HG03520 (cell line): ENCODE measurements at regions not wholly inside any gene's neighbourhood (a gene's known extent, or its start where the extent isn't known, plus 50 kb on each side); places are given as distances from the start of the nearest gene placed in this dataset.
"Not testable (repeated sequence)": the region's sequence is repeated elsewhere in the genome, so short reads cannot be mapped to it uniquely, and the experiment has no call there.

ENCODE experiments used
- ATAC-seq: cut with Tn5 transposase; IDR thresholded peaks from one replicate; pipeline ENCODE4 v1.9.1; 2021; ENCODE audit warnings: mild to moderate bottlenecking, moderate library complexity; ENCODE audit not compliant: unreplicated experiment

DNA sequence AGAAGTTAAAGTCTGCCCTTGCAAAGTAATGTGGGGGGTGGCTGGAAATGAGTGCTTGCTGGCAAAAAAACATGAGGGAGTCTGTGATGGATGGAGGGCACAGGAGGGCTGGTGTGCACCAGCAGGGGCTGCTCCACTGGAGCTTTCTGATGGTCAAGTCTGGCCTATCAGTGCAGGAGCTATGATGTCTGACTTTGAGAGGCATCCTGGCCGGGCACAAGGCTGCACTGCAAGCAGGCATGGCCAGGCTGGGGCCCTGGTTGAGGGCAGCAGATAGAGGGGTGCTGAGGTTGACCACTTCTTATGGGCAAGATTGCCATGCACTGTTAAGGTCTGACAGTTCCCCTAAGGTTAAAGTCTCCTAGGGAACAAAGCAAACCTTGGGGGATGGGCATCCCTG is 1140.2 kb downstream of the FAM133A start:
- ATAC-seq = no peak

DNA sequence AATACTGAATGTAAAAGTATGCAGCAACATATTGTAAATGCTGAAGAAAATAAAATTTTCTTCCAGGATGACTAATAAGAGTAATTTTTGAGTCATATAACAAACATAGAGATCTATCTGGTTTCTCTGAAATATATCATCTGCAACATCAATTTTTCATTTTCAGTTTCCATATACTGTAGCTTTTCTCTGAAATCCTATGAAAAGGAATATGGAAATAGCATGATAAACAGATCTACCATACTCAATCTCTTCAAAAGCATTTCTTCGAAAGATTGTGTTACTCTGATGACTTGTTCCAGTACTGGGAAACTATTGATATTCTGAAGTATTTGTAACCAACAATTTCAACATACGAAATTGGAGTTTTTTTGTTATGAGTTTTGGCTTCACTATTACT is 1156.7 kb downstream of the FAM133A start:
- ATAC-seq = peak; percentile 53

DNA sequence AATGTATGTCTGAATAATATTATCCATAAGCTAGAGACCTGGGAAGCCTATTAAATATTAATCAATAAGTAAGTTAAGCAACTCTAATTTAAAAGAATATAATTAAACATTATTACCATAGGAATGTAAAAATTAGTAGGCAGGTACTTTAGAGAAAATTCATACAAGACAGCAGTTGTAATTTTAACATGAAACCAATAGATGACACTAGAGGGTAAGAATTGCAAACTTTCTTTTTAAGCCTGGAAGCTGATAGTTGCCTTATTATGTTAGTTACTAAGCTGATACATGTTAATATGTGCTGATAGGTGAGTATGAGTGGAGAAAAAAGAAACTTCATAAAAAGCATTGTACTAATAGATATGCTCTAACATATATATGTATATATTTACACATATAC is 1157.4 kb downstream of the FAM133A start:
- no peak for ATAC-seq

DNA sequence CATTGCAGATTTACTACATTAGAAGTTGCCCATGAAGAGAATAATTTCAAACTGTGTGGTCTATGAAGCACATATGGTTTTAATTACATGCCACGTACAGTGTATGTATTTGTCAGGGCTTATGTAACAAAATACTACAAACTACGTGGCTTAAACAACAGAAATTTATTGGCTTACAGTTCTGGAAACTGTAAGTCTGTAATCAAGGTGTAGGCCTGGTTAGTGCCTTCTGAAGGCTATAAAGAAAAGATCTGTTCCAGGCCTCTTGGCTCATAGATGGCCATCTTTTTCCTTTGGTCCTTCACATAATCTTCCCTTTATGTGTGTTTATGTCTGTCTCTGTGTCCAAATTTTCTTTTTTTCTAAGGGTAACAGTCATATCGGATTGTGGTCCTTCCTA is 1160.2 kb downstream of the FAM133A start:
- ATAC-seq = no peak

DNA sequence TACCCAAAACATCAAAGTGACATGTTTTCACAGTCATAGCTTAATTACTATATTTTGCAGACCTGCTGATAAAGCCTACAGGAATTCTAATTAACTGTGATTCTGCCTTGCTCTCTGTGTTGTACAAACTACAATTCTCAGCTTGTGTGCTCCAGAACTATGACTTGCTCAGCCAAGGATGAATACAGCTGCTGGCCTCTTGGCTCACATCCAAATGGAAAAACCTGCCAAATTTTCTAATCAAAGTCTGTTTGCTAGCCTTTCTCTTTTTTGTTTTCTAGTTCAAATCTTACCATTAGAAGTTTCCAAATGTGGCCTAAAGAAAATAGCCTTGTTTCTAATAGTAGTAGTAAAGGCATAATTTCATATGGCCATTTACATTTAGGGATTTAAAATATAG is 1176.8 kb downstream of the FAM133A start:
- ATAC-seq = no peak

DNA sequence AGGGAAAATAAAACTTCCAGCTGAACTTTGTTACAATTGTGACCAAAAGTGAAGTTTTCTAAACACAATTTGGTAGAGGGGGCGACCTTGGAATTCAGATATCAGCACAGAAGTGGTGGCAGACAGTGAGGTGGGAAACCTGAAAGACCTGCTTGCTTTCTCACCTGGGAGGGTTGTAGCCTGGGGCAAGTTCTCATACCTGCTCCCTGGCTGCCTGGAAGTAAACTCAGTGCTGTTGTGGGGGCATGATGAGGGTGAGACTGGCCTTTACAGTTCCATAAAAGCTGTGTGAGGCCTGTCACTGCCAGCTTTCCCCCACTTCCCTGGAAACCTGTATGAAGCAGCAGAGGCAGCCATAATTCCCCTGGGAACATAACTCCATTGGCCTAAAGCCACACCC is 1180.2 kb downstream of the FAM133A start:
- ATAC-seq = no peak

DNA sequence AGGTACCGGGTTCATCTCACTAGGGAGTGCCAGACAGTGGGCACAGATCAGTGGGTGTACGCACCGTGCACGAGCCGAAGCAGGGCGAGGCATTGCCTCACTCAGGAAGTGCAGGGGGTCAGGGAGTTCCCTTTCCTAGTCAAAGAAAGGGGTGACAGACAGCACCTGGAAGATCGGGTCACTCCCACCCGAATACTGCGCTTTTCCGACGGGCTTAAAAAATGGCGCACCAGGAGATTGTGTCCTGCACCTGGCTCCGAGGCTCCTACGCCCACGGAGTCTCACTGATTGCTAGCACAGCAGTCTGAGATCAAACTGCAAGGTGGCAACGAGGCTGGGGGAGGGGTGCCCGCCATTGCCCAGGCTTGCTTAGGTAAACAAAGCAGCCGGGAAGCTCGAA is 1188.5 kb downstream of the FAM133A start:
- not testable (repeated sequence) for ATAC-seq

DNA sequence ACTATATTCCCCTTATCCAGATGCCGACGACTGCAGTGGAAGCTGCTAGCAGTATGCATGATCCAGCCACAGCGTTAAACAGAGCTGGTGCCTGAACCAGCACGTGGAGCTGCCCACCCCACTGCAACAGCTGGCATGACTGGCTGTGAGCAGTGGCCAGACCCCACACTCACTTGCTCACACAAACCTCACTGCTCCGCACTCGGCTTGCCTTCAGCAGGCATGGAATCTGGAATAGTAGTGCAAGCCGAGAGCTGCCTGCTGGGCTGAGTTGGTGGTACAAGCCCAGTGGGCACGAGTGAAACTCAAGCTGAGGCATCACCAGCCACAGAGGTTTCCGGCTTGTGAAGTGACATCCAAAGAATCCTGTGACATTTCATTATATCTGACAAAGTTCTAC is 1197.6 kb downstream of the FAM133A start:
- no peak for ATAC-seq

DNA sequence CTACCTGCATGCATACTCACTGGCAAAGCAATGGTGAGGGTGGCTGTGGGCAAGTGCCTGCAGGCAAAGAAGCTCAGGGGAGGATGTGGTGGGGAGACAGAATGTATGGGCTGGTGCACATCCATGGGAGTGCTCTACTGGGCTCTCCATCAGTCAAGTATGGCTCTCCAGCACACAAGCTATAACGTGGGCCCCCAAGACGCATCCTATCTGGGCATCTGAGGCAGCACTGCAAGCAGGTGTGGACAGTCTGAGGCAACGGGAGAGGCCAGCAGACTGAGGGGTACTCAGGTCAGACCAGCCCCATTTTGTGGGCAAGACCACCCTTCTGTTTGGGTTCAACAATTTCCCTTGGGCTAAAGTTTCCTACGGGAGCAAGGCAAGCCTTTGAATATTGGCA is 1227.8 kb downstream of the FAM133A start:
- ATAC-seq = no peak

DNA sequence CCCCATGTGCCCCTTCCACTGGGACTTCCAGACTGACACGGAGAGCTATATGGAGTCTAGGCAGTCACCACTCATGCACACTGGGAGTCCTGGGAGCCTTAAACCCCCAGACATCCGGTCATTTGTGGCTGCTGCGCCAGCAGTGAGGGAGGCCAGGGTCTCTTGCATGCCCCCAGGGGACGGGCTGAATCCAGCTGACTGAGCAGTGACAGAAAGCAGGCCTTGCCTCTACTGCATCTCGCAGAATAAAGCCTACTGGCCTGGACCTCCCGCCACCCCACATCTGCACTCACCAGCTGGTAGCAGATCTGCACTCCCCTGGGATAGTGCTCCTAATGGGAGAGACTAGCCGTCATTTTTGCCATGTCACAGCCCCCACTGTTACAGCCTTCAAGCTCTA is 1234.2 kb downstream of the FAM133A start:
- ATAC-seq = no peak

DNA sequence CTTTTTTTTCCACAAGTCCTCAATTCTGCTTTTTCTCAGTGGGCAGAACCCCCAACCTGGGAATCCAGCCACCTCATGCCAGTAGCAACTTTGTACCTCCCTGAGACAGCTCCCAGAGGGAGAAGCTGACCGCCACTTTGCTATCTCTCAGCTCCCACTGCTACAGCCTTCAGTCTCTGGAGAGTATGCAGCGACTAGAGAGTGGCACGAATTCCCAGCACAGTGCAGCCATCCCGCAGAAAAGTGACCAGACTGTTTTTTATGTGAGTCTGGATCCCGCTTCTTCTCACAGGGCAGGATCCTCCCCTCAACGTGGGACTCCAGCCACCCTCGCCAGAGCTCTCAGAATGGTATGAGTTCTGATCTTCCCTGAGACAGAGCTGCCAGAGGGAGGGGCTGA is 1234.6 kb downstream of the FAM133A start:
- no peak for ATAC-seq

DNA sequence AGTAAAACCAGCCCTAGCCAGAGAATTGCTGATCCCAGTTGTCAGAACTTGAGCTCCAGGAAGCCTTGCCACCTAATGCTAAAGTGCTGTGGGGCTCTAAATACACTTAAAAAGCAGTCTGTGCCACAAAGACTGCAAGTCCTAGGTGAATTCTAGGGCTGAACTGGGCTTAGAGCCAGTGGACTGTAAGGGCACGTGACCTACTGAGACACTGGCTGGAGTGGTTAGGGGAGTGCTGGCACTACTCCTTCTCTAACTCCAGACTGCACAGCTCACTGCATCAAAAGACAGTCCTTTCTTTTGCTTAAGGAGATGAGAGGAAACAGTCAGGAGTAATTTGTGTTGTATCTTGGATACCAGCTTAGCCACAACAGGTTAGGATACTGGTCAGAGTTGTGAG is 1240.2 kb downstream of the FAM133A start:
- ATAC-seq = no peak

DNA sequence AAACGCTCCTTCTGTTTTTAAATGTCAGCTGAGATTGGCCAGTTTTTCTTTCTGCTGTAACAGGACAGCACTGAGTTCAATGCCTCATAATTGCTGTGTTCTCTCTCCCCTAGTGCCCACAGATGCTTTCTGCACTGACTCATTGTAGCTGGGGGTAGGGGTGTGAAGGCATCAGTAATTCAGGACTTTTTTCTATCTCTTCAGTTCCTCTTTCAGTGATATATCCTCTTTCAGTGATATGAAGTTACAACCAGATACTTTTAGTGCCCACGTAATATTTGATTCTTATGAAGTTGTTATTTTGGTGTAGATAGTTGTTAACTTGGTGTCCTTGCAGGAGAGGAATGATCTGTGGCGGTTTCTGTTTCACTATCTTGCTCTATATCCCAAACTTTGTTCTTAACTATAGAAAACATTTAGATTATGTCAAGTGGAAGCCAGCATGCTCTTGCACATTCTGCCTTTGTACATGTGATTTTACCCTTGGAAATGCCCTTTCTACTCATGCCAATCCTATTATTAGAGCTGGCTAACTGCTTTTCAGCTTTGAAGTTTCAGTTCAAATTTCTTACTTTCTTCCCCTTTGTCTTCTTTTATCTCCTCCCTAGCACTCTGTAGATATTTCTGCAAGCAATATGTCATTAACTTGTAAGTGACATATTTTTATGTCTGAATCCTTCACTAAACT is 1258.4 kb downstream of the FAM133A start:
- no peak for ATAC-seq

DNA sequence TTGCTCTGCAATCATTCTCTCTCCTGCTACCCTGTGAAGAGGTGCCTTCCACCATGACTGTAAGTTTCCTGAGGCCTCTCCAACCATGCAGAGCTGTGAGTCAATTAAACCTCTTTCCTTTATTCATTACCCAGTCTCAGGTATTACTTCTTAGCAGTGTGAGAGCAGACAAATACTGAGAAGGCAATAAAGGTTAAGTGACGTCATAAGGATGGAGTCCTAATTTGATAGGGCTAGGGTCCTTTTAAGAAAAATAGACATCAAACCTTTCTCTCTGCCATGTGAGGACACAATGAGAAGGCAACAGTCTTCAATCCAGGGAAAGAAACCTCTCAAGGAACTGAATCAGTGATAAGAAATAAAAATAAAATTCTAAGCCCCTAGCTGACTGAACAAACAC is 1262.7 kb downstream of the FAM133A start:
- no peak for ATAC-seq

DNA sequence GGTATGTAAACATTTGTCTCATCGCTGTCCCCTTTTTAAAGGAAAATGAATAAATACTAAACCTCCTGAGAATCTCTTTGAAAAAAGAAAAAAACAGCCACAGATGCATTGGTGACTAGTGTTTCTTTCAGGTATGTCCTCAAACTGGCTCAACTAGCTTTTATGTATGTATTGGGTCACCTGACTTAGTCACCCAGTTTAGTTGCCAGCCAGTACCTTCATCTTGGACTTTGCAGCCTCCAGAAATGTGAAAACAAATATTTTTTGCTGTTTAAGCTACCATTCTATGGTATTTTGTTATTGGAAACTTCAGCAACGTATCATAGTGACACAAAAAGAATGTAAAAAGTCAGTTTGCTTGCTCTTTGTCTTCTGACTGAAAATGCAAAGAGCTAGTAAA is 1263.5 kb downstream of the FAM133A start:
- ATAC-seq = no peak

DNA sequence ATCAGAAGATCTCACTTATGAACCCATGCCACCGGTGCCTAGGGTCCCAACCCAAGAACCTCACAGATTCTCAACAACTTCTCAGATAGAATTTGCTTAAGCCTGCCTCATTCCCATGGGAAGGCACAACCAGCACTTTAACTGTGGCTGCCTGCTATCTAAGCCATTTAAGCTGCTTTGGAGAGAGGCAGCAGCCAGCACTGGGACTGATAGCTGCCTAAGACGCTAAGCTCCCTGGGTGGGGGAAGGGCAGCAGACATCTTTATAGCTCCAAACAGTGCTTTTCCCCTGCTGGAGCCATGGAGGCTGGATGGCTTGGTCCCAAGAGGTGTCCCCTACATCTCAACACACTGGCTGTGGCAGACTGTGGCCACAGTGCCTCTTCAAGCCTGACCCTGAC is 1268.6 kb downstream of the FAM133A start:
- ATAC-seq = no peak

DNA sequence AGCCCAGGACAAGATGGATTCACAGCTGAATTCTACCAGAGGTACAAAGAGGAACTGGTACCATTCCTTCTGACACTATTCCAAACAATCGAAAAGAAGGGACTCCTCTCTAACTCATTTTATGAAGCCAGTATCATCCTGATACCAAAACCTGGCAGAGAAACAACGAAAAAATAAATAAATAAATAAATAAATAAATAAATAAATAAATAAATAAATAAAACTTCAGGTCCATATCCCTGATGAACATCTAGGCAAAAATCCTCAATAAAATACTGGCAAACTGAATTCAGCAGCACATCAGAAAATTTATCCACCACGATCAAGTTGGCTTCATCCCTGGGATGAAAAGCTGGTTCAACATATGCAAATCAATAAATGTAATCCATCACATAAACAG is 1272.1 kb downstream of the FAM133A start:
- not testable (repeated sequence) for ATAC-seq

DNA sequence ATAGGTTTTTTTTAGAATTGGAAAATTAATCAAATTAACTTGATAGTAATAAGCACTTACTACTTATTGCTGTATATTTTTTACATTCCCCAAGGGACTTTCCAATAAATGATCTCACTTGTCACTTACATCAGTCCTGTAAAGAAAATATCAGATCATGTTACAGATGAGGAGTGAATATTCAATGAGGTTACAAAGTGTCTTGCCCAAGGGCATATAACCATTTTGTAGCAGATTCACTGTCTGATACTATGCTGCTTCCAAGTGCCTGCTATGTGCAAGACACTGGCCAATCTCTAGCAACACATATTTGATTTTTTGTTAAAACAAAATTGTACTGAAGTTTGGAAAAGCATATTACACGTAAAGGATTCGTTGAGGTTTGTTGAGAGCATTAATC is 1287.7 kb downstream of the FAM133A start:
- ATAC-seq = no peak

DNA sequence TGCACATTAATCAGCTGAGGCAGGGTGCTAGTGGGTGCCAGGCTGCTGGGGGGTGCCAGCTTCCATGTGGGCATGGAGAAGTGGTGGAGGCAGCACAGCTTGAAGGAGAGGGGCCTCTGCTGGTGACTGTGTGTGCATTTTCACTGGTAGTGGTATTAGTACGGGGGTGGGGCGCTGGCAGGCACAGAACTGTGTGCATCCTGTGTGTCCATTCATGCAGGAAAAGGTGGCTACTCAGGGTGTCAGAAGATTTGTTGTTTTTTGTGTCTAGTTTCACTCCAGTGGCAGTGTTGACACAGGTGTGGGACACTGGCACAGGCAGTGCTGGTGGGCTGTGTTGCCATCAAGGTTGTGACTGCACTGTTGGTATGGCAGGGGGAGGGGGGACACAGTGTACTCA is 1303.6 kb downstream of the FAM133A start:
- ATAC-seq = no peak

DNA sequence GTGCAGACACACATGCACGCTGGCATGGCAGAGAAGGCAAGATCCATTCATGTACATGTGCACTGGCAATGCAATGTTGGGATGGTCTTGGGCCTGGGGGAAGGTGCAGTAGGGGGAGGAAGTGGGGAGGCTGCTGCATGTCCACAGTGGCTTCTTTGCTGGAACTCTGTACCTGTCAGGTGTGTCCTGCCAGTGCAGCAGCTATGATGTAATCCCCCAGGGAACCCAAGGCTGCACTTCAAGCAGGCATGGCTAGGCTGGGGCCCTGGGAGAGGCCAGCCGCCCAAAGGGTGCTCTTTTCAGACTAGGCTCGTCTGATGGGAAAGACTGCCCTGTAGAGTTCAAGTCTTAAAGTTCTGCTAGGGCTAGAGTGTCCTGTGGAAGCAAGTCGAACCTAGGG is 1304.0 kb downstream of the FAM133A start:
- no peak for ATAC-seq
